SIG-M5 treated with dmso at 0.1 percent for 504 hours (cell line): ENCODE measurements at regions not wholly inside any gene's neighbourhood (a gene's known extent, or its start where the extent isn't known, plus 50 kb on each side); places are given as distances from the start of the nearest gene placed in this dataset.

ENCODE experiments used
- DNase-seq: peaks from one replicate; lab custom pipeline; 2025; ENCODE audit not compliant: unreplicated experiment; lab: John Stamatoyannopoulos, UW

GRCh38 chr2:6495466-6495865, 370.2 kb downstream of the CMPK2 start:
- DNase-seq, result no peak

- no peak for DNase-seq
Measured at GRCh38 chr2:6496376-6496775, 369.3 kb downstream of the CMPK2 start.

- DNase-seq, result no peak
Measured at GRCh38 chr2:6497048-6497447, 368.7 kb downstream of the CMPK2 start.

GRCh38 chr2:6498841-6499240, 366.9 kb downstream of the CMPK2 start:
- DNase-seq, result no peak

- DNase-seq, result no peak
Measured at GRCh38 chr2:6499691-6500090, 366.0 kb downstream of the CMPK2 start.

- DNase-seq, result no peak
Measured at GRCh38 chr2:6506361-6506794, 359.3 kb downstream of the CMPK2 start.

GRCh38 chr2:6506859-6507258, 358.8 kb downstream of the CMPK2 start:
- no peak for DNase-seq

GRCh38 chr2:6510532-6510931, 355.2 kb downstream of the CMPK2 start:
- no peak for DNase-seq

- no peak for DNase-seq
Measured at GRCh38 chr2:6512589-6512988, 353.1 kb downstream of the CMPK2 start.

GRCh38 chr2:6516674-6517073, 349.0 kb downstream of the CMPK2 start:
- DNase-seq, result no peak

- no peak for DNase-seq
Measured at GRCh38 chr2:6518361-6518760, 347.3 kb downstream of the CMPK2 start.

- DNase-seq, result no peak
Measured at GRCh38 chr2:6523476-6523875, 342.2 kb downstream of the CMPK2 start.

GRCh38 chr2:6524691-6525474, 340.8 kb downstream of the CMPK2 start:
- no peak for DNase-seq

GRCh38 chr2:6525475-6525964, 340.2 kb downstream of the CMPK2 start:
- no peak for DNase-seq

- DNase-seq, result no peak
Measured at GRCh38 chr2:6526093-6526824, 339.4 kb downstream of the CMPK2 start.

- no peak for DNase-seq
Measured at GRCh38 chr2:6531304-6531703, 334.4 kb downstream of the CMPK2 start.

- DNase-seq, result no peak
Measured at GRCh38 chr2:6535572-6535971, 330.1 kb downstream of the CMPK2 start.

- no peak for DNase-seq
Measured at GRCh38 chr2:6538607-6539006, 327.1 kb downstream of the CMPK2 start.

- no peak for DNase-seq
Measured at GRCh38 chr2:6545336-6545735, 320.4 kb downstream of the CMPK2 start.

GRCh38 chr2:6545795-6546194, 319.9 kb downstream of the CMPK2 start:
- DNase-seq, result no peak

- no peak for DNase-seq
Measured at GRCh38 chr2:6554466-6554865, 311.2 kb downstream of the CMPK2 start.

GRCh38 chr2:6556755-6557154, 309.0 kb downstream of the CMPK2 start:
- no peak for DNase-seq
